Neural crest cell (in vitro differentiated cells): ENCODE measurements at regions not wholly inside any gene's neighbourhood (a gene's known extent, or its start where the extent isn't known, plus 50 kb on each side); places are given as distances from the start of the nearest gene placed in this dataset.

ENCODE experiments used
- DNase-seq: peaks from one replicate; pipeline ENCODE4 v3.0.0; 2021; ENCODE audit warnings: low read depth, mixed read lengths, low spot score
- H3K27ac Mint-ChIP-seq: one replicate; pipeline ENCODE4 v1.8.0; 2021; ENCODE audit warnings: mild to moderate bottlenecking, mixed read lengths; ENCODE audit not compliant: unreplicated experiment
- H3K27me3 Mint-ChIP-seq: 2 replicates; pipeline ENCODE4 v1.8.0; 2021; ENCODE audit warnings: low read depth, mild to moderate bottlenecking, mixed read lengths
- H3K36me3 Mint-ChIP-seq: 2 replicates; pipeline ENCODE4 v1.8.0; 2021; ENCODE audit warnings: low read depth, mild to moderate bottlenecking, mixed read lengths
- H3K4me1 Mint-ChIP-seq: 2 replicates; pipeline ENCODE4 v1.8.0; 2021; ENCODE audit warnings: mixed read lengths
- H3K4me3 Mint-ChIP-seq: one replicate; pipeline ENCODE4 v1.8.0; 2021; ENCODE audit warnings: mild to moderate bottlenecking, mixed read lengths
- H3K9me3 Mint-ChIP-seq: 2 replicates; pipeline ENCODE4 v1.8.0; 2021; ENCODE audit warnings: mixed read lengths
- CTCF ChIP-seq: fragments of 200-600 bp; sonication (generic); conservative IDR thresholded peaks from 2 replicates; pipeline ENCODE4 v1.5.0; 2021; ENCODE audit warnings: antibody characterized with exemption, mild to moderate bottlenecking

DNA sequence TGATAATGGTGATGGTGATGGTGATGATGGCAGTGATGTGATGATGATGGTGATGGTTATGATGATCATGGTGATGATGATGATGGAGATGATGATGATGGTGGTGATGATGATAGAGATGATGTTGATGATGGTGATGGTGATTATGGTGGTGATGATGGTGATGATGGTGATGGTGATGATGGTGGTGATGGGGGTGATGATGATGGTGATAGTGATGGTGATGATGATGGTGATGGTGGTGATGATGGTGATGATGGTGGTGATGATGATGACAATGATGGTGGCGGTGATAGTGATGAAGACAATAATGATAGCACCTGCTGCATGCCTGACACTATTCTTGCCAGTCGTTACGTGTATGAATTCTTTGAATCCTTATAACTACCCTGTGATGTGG, 317.9 kb upstream of the AJAP1 start:
- Mint-ChIP-seq H3K4me1 (peaks cover 5% of the 10 kb centered on the region), H3K4me3 (no peak overlapping the region), H3K27ac (no peak overlapping the region), H3K36me3 (peaks cover 5% of the 10 kb centered on the region), H3K9me3 (peaks cover 7% of the 10 kb centered on the region), H3K27me3 (no peaks in the 10 kb centered on the region)
- TF ChIP-seq CTCF: no peak
- no peak for DNase-seq

- TF ChIP-seq CTCF: no peak
- Mint-ChIP-seq H3K27ac (no peak overlapping the region), H3K27me3 (no peaks in the 10 kb centered on the region), H3K4me3 (no peak overlapping the region), H3K4me1 (peaks cover 11% of the 10 kb centered on the region), H3K9me3 (peaks cover 2% of the 10 kb centered on the region), H3K36me3 (peaks cover 2% of the 10 kb centered on the region)
- no peak for DNase-seq
Measured at GRCh38 chr1:4341421-4341820, 313.0 kb upstream of the AJAP1 start.

GRCh38 chr1:4344065-4344732, 310.2 kb upstream of the AJAP1 start:
- Mint-ChIP-seq H3K9me3 (no peaks in the 10 kb centered on the region), H3K36me3 (no peaks in the 10 kb centered on the region), H3K27me3 (no peaks in the 10 kb centered on the region), H3K4me1 (peaks cover 11% of the 10 kb centered on the region), H3K27ac (no peak overlapping the region), H3K4me3 (no peak overlapping the region)
- DNase-seq: no peak
- no peak for TF ChIP-seq CTCF

GRCh38 chr1:4345094-4345493, 309.3 kb upstream of the AJAP1 start:
- Mint-ChIP-seq H3K4me1 (peaks cover 11% of the 10 kb centered on the region), H3K36me3 (no peaks in the 10 kb centered on the region), H3K4me3 (no peak overlapping the region), H3K9me3 (no peaks in the 10 kb centered on the region), H3K27ac (no peak overlapping the region), H3K27me3 (no peaks in the 10 kb centered on the region)
- TF ChIP-seq CTCF: no peak
- DNase-seq: no peak

DNA sequence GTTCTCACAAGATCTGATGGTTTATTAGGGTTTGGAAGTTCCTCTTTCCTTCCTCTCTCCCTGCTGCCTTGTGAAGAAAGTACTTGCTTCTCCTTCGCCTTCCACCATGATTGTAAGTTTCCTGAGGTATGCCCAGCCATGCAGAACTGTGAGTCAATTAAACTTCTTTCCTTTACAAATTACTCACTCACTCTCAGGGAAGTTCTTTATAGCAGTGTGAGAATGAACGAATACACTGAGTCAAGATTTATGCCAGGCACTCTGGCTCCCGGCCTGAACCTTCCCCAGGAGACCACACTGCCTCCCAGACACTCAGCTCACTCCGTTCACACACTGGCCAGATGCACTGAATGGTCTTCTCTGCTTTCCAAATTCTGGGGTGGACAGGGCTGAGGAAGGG, 308.3 kb upstream of the AJAP1 start:
- TF ChIP-seq CTCF: no peak
- no peak for DNase-seq
- peaks cover 10% of the 10 kb centered on the region for H3K4me1 Mint-ChIP-seq
- H3K27ac Mint-ChIP-seq: no peak overlapping the region
- H3K36me3 Mint-ChIP-seq: no peaks in the 10 kb centered on the region
- peaks cover 2% of the 10 kb centered on the region for H3K27me3 Mint-ChIP-seq
- H3K9me3 Mint-ChIP-seq: no peaks in the 10 kb centered on the region
- H3K4me3 Mint-ChIP-seq: no peak overlapping the region

GRCh38 chr1:4351453-4351852, 303.0 kb upstream of the AJAP1 start:
- Mint-ChIP-seq H3K27ac (no peak overlapping the region), H3K4me3 (no peak overlapping the region), H3K36me3 (no peaks in the 10 kb centered on the region), H3K9me3 (no peaks in the 10 kb centered on the region), H3K27me3 (peaks cover 2% of the 10 kb centered on the region), H3K4me1 (no peaks in the 10 kb centered on the region)
- DNase-seq: no peak
- no peak for TF ChIP-seq CTCF
